ENCODE measurements at regions not wholly inside any gene's neighbourhood (a gene's known extent, or its start where the extent isn't known, plus 50 kb on each side); places are given as distances from the start of the nearest gene placed in this dataset.

GRCh38 chr2:120438301-120439066 lies 92.5 kb downstream of the INHBB start:
- H3K27ac ChIP-seq: no peak overlapping the region
- ChIA-PET CTCF (interaction anchor here (0.5 to 1.5 kb wide), 2 partner anchors 95 to 231 kb away, joined by 4 read pairs; no protein-coding TSS in a partner anchor), POLR2A (ENCODE audit: low non-redundant PET) (no interaction called here)
- DNase-seq (ENCODE audit: low spot score): no peak
- TF ChIP-seq, protein P1, sequence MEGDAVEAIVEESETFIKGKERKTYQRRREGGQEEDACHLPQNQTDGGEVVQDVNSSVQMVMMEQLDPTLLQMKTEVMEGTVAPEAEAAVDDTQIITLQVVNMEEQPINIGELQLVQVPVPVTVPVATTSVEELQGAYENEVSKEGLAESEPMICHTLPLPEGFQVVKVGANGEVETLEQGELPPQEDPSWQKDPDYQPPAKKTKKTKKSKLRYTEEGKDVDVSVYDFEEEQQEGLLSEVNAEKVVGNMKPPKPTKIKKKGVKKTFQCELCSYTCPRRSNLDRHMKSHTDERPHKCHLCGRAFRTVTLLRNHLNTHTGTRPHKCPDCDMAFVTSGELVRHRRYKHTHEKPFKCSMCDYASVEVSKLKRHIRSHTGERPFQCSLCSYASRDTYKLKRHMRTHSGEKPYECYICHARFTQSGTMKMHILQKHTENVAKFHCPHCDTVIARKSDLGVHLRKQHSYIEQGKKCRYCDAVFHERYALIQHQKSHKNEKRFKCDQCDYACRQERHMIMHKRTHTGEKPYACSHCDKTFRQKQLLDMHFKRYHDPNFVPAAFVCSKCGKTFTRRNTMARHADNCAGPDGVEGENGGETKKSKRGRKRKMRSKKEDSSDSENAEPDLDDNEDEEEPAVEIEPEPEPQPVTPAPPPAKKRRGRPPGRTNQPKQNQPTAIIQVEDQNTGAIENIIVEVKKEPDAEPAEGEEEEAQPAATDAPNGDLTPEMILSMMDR (conservative IDR thresholded peaks at IDR 0.05; ENCODE audit: low read depth): no peak

- TF ChIP-seq, protein P1 (conservative IDR thresholded peaks at IDR 0.05; ENCODE audit: low read depth): no peak
- no peak for DNase-seq (ENCODE audit: low spot score)
- H3K27ac ChIP-seq: no peak overlapping the region
- ChIA-PET POLR2A (ENCODE audit: low non-redundant PET) (no interaction called here), CTCF (no interaction called here)
Observed at GRCh38 chr2:120439067-120439368, 93.1 kb downstream of the INHBB start.

DNA sequence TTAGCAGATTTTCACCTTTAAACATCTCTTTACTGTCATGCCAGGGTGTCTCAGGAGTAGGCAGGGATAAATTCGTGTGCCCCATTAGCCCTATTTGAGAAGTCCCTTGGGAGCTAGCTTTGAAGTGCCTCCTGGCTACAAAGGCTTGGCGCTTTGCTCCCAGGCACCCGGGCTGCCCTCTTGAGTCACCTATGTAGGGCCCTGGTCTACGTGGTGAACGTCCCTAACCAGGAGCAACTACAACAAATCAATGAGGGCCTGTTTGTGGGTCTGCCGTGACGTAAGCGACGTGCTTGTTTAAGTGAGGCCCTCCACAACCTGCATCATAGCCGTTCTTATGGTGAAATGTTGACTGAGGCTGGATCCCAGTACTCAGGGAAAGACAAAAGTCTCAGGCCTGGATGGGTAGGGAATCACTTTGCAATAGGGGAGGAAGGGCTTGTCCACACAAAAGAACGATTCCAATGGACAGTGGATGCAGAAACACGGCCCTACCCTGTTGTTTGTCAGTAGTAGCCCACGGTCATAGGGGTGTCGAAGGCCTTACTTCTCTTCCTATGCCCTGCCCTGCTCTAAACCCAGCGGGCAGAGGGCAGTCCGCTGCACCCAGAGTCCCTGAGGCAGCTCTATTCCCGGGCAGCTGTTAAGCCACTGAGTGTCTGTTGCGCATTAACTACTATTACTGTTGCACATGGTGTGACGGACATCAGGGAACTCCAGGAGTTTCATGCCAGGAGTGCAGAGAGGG lies 93.9 kb downstream of the INHBB start:
- no peak for DNase-seq (ENCODE audit: low spot score)
- POLR2A ChIA-PET (ENCODE audit: low non-redundant PET): no interaction called here
- CTCF ChIA-PET: no interaction called here
- TF ChIP-seq, protein P1 (conservative IDR thresholded peaks at IDR 0.05; ENCODE audit: low read depth): no peak
- no peak overlapping the region for H3K27ac ChIP-seq

DNA sequence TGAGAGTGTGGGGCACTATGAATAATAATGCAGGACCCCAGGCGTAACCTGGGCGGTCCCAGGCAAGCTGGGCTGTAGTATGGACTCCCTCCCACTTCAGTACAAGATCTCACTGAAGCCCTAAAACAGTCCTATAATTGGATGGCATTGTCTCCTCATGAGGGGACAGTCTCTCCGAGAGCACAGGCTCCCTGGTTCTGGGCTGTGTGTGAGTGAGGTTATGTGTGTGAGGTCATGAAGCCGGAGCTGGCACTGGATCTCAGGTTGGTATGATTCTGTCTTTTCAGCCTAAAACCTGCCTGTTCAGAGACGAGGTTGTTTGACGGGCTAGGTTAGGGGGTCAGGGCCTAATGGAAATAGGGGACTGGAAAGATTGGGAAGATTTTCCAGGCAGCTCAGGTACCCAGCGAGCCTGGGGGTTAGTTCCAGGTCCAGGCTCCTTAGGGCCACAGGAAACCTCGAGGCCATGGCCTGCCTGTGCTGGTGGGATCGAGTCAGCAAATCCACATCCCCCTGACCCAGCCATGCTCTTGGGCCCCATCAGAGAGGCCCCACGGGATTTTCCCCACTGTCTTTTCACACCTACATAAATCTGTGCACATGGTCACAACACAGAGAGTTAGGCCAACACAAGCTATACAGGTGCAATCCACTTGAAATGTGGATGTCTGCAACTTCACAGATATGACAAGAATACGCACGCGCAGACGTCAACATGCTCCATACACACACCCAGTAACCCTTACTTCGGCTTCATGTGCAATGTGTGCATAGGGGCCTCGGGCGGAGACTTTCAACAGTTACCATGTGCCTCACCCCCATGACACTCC lies 94.8 kb downstream of the INHBB start:
- TF ChIP-seq, protein P1 (conservative IDR thresholded peaks at IDR 0.05; ENCODE audit: low read depth): no peak
- no peak overlapping the region for H3K27ac ChIP-seq
- POLR2A ChIA-PET (ENCODE audit: low non-redundant PET): no interaction called here
- DNase-seq (ENCODE audit: low spot score): no peak
- CTCF ChIA-PET: interaction anchor here (1.4 kb wide), 1 partner anchor 25 kb away, joined by 3 read pairs; no protein-coding TSS in a partner anchor

DNA sequence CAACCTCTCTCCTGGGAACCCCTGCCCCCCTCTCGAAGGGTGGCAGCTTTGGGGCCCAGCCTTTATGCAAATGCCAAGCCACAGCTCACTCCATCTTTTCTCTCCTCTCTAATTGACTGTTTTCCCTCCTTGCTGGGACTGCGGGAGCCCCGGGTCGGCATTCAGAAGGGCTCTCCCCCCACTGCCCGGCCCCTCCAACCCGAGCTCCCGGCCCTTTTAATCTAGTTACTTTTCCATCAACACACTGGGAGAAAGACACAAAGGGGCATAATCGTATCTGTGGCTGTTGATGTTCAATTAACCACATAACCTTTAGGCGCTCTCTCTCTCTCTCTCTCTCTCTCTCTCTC lies 95.4 kb downstream of the INHBB start:
- no peak overlapping the region for H3K27ac ChIP-seq
- TF ChIP-seq, protein P1 (conservative IDR thresholded peaks at IDR 0.05; ENCODE audit: low read depth): no peak
- no peak for DNase-seq (ENCODE audit: low spot score)
- POLR2A ChIA-PET (ENCODE audit: low non-redundant PET): no interaction called here
- CTCF ChIA-PET: interaction anchor here (1.2 to 1.4 kb wide), 2 partner anchors 17 to 24 kb away, joined by 3 to 5 read pairs; no protein-coding TSS in a partner anchor

- ChIA-PET CTCF (interaction anchor here (1.2 to 1.4 kb wide), 2 partner anchors 16 to 24 kb away, joined by 3 to 5 read pairs; no protein-coding TSS in a partner anchor), POLR2A (ENCODE audit: low non-redundant PET) (no interaction called here)
- DNase-seq (ENCODE audit: low spot score): peak; percentile 45
- H3K27ac ChIP-seq: no peak overlapping the region
- TF ChIP-seq, protein P1 (conservative IDR thresholded peaks at IDR 0.05; ENCODE audit: low read depth): no peak
Observed at GRCh38 chr2:120441744-120442471, 96.0 kb downstream of the INHBB start.
